H1 (cell line): ENCODE measurements at regions not wholly inside any gene's neighbourhood (a gene's known extent, or its start where the extent isn't known, plus 50 kb on each side); places are given as distances from the start of the nearest gene placed in this dataset.

Experiments
- CEBPB ChIP-seq: IDR thresholded peaks from 2 replicates; pipeline ENCODE4 v1.6.1; 2012; ENCODE audit warnings: low read depth, low read length
- EZH2 ChIP-seq: fragments of 200-600 bp; sonication (generic); IDR thresholded peaks from 2 replicates; pipeline ENCODE4 v1.7.1; 2012; ENCODE audit warnings: low read depth, mild to moderate bottlenecking, moderate library complexity, low read length, inconsistent platforms; ENCODE audit not compliant: severe bottlenecking
- POLR2A ChIP-seq, 2 experiments: IDR thresholded peaks; 1 replicate in 1 of 2; 2 replicates in 1 of 2; pipeline ENCODE4 v1.6.1; 2011; ENCODE audit warnings: low read depth in 2 of 2, low read length in 2 of 2, mild to moderate bottlenecking in 2 of 2; ENCODE audit errors: control extremely low read depth in 1 of 2
- POU5F1 ChIP-seq: IDR thresholded peaks from 2 replicates; pipeline ENCODE4 v1.6.1; 2011; ENCODE audit warnings: low read depth, mild to moderate bottlenecking, low read length, moderate library complexity
- SRF ChIP-seq: IDR thresholded peaks from 2 replicates; pipeline ENCODE4 v1.6.1; 2011; ENCODE audit warnings: mild to moderate bottlenecking, low read depth, low read length, moderate library complexity

DNA sequence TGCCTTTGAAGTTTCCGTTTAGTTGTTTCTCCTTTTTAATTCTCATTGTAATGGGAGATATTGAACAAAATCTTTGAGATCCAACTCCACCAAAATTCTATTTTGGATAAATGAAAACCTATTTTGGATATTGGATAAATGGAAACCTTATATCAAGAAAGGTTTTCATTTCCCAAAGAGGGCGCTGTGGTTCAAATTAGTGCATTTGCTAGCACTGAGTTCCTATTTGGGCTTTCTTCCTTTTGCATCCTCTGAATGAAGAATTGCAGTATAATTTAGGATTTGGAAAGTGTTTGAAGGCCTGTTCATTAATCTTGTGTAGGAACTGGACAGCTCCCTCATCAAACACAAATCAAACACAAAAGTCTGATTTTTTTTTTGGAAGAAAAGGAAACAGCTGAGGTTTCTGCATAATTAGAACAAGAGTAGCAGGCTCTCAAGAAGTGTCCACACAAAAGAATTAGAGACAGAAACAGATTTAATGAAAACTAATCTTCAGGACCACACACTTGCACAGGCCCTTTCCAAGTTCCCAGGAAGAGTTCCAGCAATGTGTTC, 80.8 kb upstream of the KLF14 start:
- TF ChIP-seq CEBPB (no peak), SRF (no peak), EZH2 (no peak), POLR2A (IDR thresholded peaks at IDR 0.05; ENCODE audit: control extremely low read depth in 1 of 2, low read depth in 2 of 2, low read length in 2 of 2) (no peak), POU5F1 (no peak)
